H1 (cell line): ENCODE measurements at regions not wholly inside any gene's neighbourhood (a gene's known extent, or its start where the extent isn't known, plus 50 kb on each side); places are given as distances from the start of the nearest gene placed in this dataset.

Experiments
- CTCF ChIA-PET: fragments of 300-600 bp; sonication (Branson Sonifier 250); formaldehyde crosslinking; loops from one replicate; lab custom pipeline; 2021; ENCODE audit not compliant: partially characterized antibody; lab: Charles Lee
- POLR2A ChIA-PET: fragments of 300-600 bp; sonication (Branson Sonifier 250); formaldehyde crosslinking; loops from one replicate; lab custom pipeline; 2021; ENCODE audit warnings: inconsistent platforms; ENCODE audit not compliant: partially characterized antibody; lab: Charles Lee
- DNase-seq, 2 experiments: peaks; one replicate each; pipeline versions ENCODE4 v3.0.0 to v3.0.0-alpha.2; 2010 to 2022; ENCODE audit warnings: low spot score in 2 of 2, low read depth in 1 of 2, mixed read lengths in 1 of 2
- FAIRE-seq: peaks from 2 replicates; lab custom pipeline; 2011; peaks lifted over from hg19 to GRCh38; lab: Jason Lieb, UNC
- H2AFZ ChIP-seq: 2 replicates; pipeline ENCODE4 v1.8.1; 2012; ENCODE audit warnings: low read length, inconsistent platforms
- H2AK5ac ChIP-seq: 2 replicates; pipeline ENCODE4 v1.6.1; 2013; ENCODE audit warnings: low read depth, low read length
- H2BK120ac ChIP-seq: replicated peaks from 2 replicates; pipeline ENCODE3; 2013; ENCODE audit warnings: low read depth, low read length, inconsistent platforms
- H2BK12ac ChIP-seq: 2 replicates; pipeline ENCODE4 v1.6.1; 2013; ENCODE audit warnings: low read depth, low read length
- H2BK15ac ChIP-seq: 2 replicates; pipeline ENCODE4 v1.6.1; 2013; ENCODE audit warnings: low read length
- H2BK20ac ChIP-seq: 2 replicates; pipeline ENCODE4 v1.6.1; 2013; ENCODE audit warnings: low read length
- H2BK5ac ChIP-seq: 2 replicates; pipeline ENCODE4 v1.6.1; 2013; ENCODE audit warnings: low read depth, low read length
- H3K14ac ChIP-seq: 2 replicates; pipeline ENCODE4 v1.6.1; 2013; ENCODE audit warnings: inconsistent platforms; ENCODE audit not compliant: insufficient read length
- H3K18ac ChIP-seq: 2 replicates; pipeline ENCODE4 v1.6.1; 2013; ENCODE audit warnings: low read length; ENCODE audit errors: extremely low read depth
- H3K23ac ChIP-seq: 2 replicates; pipeline ENCODE4 v1.6.1; 2013; ENCODE audit warnings: inconsistent platforms; ENCODE audit not compliant: insufficient read length
- H3K23me2 ChIP-seq: 2 replicates; pipeline ENCODE4 v1.6.1; 2013; ENCODE audit warnings: low read depth, low read length
- H3K27ac ChIP-seq: 2 replicates; pipeline ENCODE4 v1.6.1; 2011; ENCODE audit warnings: low read depth, low read length, inconsistent platforms
- H3K27me3 ChIP-seq, 4 experiments: replicated peaks in 1 of 4; 1 replicate in 1 of 4; 2 replicates in 3 of 4; pipeline versions ENCODE4 v1.6.1 to v1.8.1; 2011 to 2013; ENCODE audit warnings: low read length in 3 of 4, mild to moderate bottlenecking in 3 of 4, inconsistent platforms in 2 of 4, mixed read lengths in 2 of 4, moderate library complexity in 1 of 4; ENCODE audit not compliant: control insufficient read depth in 3 of 4, insufficient read depth in 3 of 4; ENCODE audit errors: extremely low read depth in 1 of 4
- H3K36me3 ChIP-seq, 4 experiments: 2 replicates each; pipeline versions ENCODE4 v1.6.1 to v1.8.1; 2011 to 2013; ENCODE audit warnings: mild to moderate bottlenecking in 4 of 4, low read length in 3 of 4, moderate library complexity in 2 of 4, control low read depth in 1 of 4, inconsistent platforms in 1 of 4; ENCODE audit not compliant: insufficient read depth in 4 of 4, control insufficient read depth in 2 of 4
- H3K4ac ChIP-seq: replicated peaks from 2 replicates; pipeline ENCODE3; 2013; ENCODE audit warnings: low read length, low read depth, mixed read lengths, inconsistent platforms; ENCODE audit not compliant: insufficient read length
- H3K4me1 ChIP-seq, 4 experiments: replicated peaks in 1 of 4; 1 replicate in 1 of 4; 2 replicates in 3 of 4; pipeline versions ENCODE4 v1.6.1 to v1.8.1; 2011 to 2013; ENCODE audit warnings: low read length in 3 of 4, inconsistent platforms in 2 of 4, mixed read lengths in 1 of 4; ENCODE audit not compliant: insufficient read depth in 4 of 4, control insufficient read depth in 3 of 4
- H3K4me2 ChIP-seq, 2 experiments: 2 replicates each; pipeline versions ENCODE4 v1.6.1 to v1.8.1; 2011 to 2013; ENCODE audit warnings: low read depth in 2 of 2, low read length in 2 of 2, control low read depth in 1 of 2, inconsistent platforms in 1 of 2, mild to moderate bottlenecking in 1 of 2; ENCODE audit not compliant: insufficient read depth in 1 of 2
- H3K4me3 ChIP-seq, 4 experiments: fragments of 200-600, 300-600 bp in 1 of 4; sonication (generic), shearing (Covaris generic), sonication (Bioruptor Twin) in 1 of 4; 2 replicates each; pipeline versions ENCODE4 v1.5.1 to v1.8.1; 2011 to 2016; ENCODE audit warnings: low read length in 4 of 4, low read depth in 3 of 4, control low read depth in 2 of 4, inconsistent platforms in 2 of 4, mild to moderate bottlenecking in 2 of 4, mixed read lengths in 1 of 4, moderate library complexity in 1 of 4; ENCODE audit not compliant: insufficient read depth in 2 of 4; ENCODE audit errors: extremely low read depth in 1 of 4
- H3K56ac ChIP-seq: replicated peaks from 2 replicates; pipeline ENCODE3; 2013; ENCODE audit warnings: low read depth, mild to moderate bottlenecking, mixed read lengths, low read length, inconsistent platforms; ENCODE audit not compliant: insufficient read length
- H3K79me1 ChIP-seq: 2 replicates; pipeline ENCODE4 v1.6.1; 2013; ENCODE audit warnings: low read depth, low read length, control low read depth
- H3K79me2 ChIP-seq, 2 experiments: 2 replicates each; pipeline versions ENCODE4 v1.6.1 to v1.8.1; 2012 to 2013; ENCODE audit warnings: low read length in 2 of 2, mild to moderate bottlenecking in 2 of 2, inconsistent platforms in 1 of 2; ENCODE audit not compliant: insufficient read depth in 2 of 2, control insufficient read depth in 1 of 2
- H3K9ac ChIP-seq, 4 experiments: replicated peaks in 1 of 4; 1 replicate in 1 of 4; 2 replicates in 3 of 4; pipeline versions ENCODE4 v1.6.1 to v1.8.1; 2011 to 2013; ENCODE audit warnings: low read depth in 3 of 4, low read length in 3 of 4, control low read depth in 2 of 4, mild to moderate bottlenecking in 2 of 4, moderate library complexity in 2 of 4, inconsistent platforms in 1 of 4; ENCODE audit errors: extremely low read depth in 1 of 4
- H3K9me3 ChIP-seq, 2 experiments: 2 replicates each; pipeline versions ENCODE4 v1.6.1 to v1.8.1; 2012 to 2013; ENCODE audit warnings: mild to moderate bottlenecking in 2 of 2, moderate library complexity in 2 of 2, control low read depth in 1 of 2, inconsistent platforms in 1 of 2, low read depth in 1 of 2, low read length in 1 of 2, mixed read lengths in 1 of 2; ENCODE audit not compliant: insufficient read depth in 2 of 2
- H4K20me1 ChIP-seq, 2 experiments: replicated peaks in 1 of 2; 2 replicates each; pipeline versions ENCODE3 to v1.8.1; 2011 to 2013; ENCODE audit warnings: inconsistent platforms in 2 of 2, low read length in 2 of 2, mild to moderate bottlenecking in 1 of 2; ENCODE audit not compliant: insufficient read depth in 2 of 2, control insufficient read depth in 1 of 2
- H4K5ac ChIP-seq: 2 replicates; pipeline ENCODE4 v1.6.1; 2013; ENCODE audit warnings: low read length, low read depth, mixed read lengths, inconsistent platforms; ENCODE audit not compliant: insufficient read length
- H4K8ac ChIP-seq: 2 replicates; pipeline ENCODE4 v1.8.0; 2013; ENCODE audit warnings: mild to moderate bottlenecking, moderate library complexity, low read length, inconsistent platforms; ENCODE audit not compliant: insufficient read depth; ENCODE audit errors: extremely low read depth
- H4K91ac ChIP-seq: replicated peaks from 2 replicates; pipeline ENCODE3; 2013; ENCODE audit warnings: low read length, mixed read lengths, inconsistent platforms; ENCODE audit not compliant: insufficient read length
- BRCA1 ChIP-seq: IDR thresholded peaks from 2 replicates; pipeline ENCODE4 v1.6.1; 2012; ENCODE audit warnings: low read depth, low read length, improper control_type of control experiment
- CEBPB ChIP-seq: IDR thresholded peaks from 2 replicates; pipeline ENCODE4 v1.6.1; 2012; ENCODE audit warnings: low read depth, low read length
- HDAC2 ChIP-seq, 2 experiments: fragments of 300-600 bp in 1 of 2; sonication (generic) in 1 of 2; IDR thresholded peaks; 2 replicates each; pipeline ENCODE4 v1.6.1; 2011 to 2012; ENCODE audit warnings: low read depth in 2 of 2, low read length in 2 of 2, mild to moderate bottlenecking in 2 of 2, moderate library complexity in 2 of 2, borderline replicate concordance in 1 of 2, inconsistent platforms in 1 of 2
- WGBS, 2 experiments: shearing (Covaris generic) in 1 of 2; methylation state at CpG; one replicate each; pipeline versions ENCODE4 v1.1.6 to v1.1.7; 2013 to 2015; ENCODE audit warnings: low lambda C conversion rate in 2 of 2, mixed read lengths in 2 of 2, inconsistent platforms in 1 of 2, low coverage in 1 of 2, missing lambda C conversion rate in 1 of 2; ENCODE audit not compliant: insufficient replicate concordance in 2 of 2, insufficient coverage in 1 of 2, insufficient read length in 1 of 2; ENCODE audit errors: extremely low coverage in 1 of 2, missing lambda C conversion rate in 1 of 2; 5-methylcytosine and 5-hydroxymethylcytosine counted together

DNA sequence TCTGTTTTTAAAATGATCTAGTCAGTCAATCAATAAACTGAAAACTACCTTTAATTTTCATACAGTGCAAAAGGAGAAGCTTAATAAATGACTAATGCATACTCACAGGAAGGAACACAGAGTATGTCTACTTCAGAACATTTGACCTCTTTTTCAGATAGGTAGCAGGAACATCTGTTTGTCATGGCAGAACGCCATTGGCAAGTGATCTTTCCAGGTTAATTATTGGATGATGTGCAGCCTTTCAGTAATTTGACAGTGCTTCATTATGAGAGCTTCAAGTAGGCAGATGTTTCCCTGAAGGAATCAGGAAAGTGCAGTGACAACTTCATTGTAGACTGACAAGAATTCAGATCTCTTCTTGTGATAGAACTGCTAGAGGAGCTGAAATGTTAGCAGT is 325.0 kb downstream of the OTOL1 start:
- no peaks in the 10 kb centered on the region for H3K9me3 ChIP-seq
- no peak overlapping the region for H2BK120ac ChIP-seq
- no peak overlapping the region for H2AK5ac ChIP-seq
- H4K5ac ChIP-seq, result no peak overlapping the region
- H2BK15ac ChIP-seq, result no peak overlapping the region
- H3K27me3 ChIP-seq, result no peaks in the 10 kb centered on the region
- no peak overlapping the region for H4K8ac ChIP-seq
- no peak overlapping the region for H3K14ac ChIP-seq
- H3K23ac ChIP-seq, result no peak overlapping the region
- H3K79me1 ChIP-seq, result no peaks in the 10 kb centered on the region
- H3K27ac ChIP-seq, result no peak overlapping the region
- no peaks in the 10 kb centered on the region for H3K79me2 ChIP-seq
- no peak overlapping the region for H3K4me3 ChIP-seq
- H2BK5ac ChIP-seq, result no peak overlapping the region
- no peak overlapping the region for H3K4me2 ChIP-seq
- no peak overlapping the region for H4K91ac ChIP-seq
- H3K9ac ChIP-seq, result no peak overlapping the region
- H3K4ac ChIP-seq, result no peak overlapping the region
- H3K36me3 ChIP-seq, result no peaks in the 10 kb centered on the region
- WGBS, 2 experiments, result 95% methylated on average over 1 of the region's 1 CpG; no CpG with 5 or more reads in 1 of the 2 experiments
- H3K4me1 ChIP-seq, result no peaks in the 10 kb centered on the region
- no peaks in the 10 kb centered on the region for H3K23me2 ChIP-seq
- ChIA-PET POLR2A (no interaction called here), CTCF (interaction anchor here (1.5 to 1.8 kb wide), 2 partner anchors 16 to 31 kb away, joined by 3 to 4 read pairs; no protein-coding TSS in a partner anchor)
- H3K56ac ChIP-seq, result no peak overlapping the region
- H2BK12ac ChIP-seq, result no peak overlapping the region
- no peak for DNase-seq
- no peaks in the 10 kb centered on the region for H4K20me1 ChIP-seq
- no peak overlapping the region for H2BK20ac ChIP-seq
- no peak overlapping the region for H2AFZ ChIP-seq
- FAIRE-seq, result no peak
- no peak overlapping the region for H3K18ac ChIP-seq
- TF ChIP-seq HDAC2 (IDR thresholded peaks at IDR 0.05; ENCODE audit: borderline replicate concordance in 1 of 2, low read depth in 2 of 2, low read length in 2 of 2), result no peak
- no peak for TF ChIP-seq CEBPB
- no peak for TF ChIP-seq BRCA1
